ENCODE measurements at regions not wholly inside any gene's neighbourhood (a gene's known extent, or its start where the extent isn't known, plus 50 kb on each side); places are given as distances from the start of the nearest gene placed in this dataset.

DNA sequence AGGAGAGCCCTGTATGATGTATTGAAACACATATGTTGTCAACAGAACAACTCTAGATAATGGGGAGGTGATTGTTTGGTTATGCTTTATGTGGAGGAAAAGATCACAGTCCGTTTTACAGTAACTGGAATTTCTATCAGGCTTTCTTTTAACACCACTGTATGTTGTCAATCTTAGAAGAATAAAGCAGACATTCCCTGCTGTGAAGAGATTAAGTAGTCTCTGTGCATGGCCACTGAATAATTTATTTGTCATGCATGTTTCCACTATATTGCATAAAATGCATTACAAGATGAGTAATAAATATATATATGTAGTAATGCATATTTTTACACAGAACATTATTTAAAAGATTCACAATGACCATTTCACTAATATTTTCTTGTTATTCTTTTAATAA lies 440.0 kb downstream of the ANKRD7 start:
- no peaks in the 10 kb centered on the region for H3K4me1 ChIP-seq (ENCODE audit: control insufficient read depth in 4 of 4, insufficient read depth in 4 of 4, low read length in 3 of 4)
- no peak for DNase-seq (ENCODE audit: low spot score)
- no peak overlapping the region for H3K27ac ChIP-seq (ENCODE audit: low read depth in 1 of 2, low read length in 2 of 2)
- TF ChIP-seq YY1 (IDR thresholded peaks at IDR 0.05): no peak
- no peak for TF ChIP-seq JUND (IDR thresholded peaks at IDR 0.05)
- no peak for TF ChIP-seq RXRA (IDR thresholded peaks at IDR 0.05)
- TF ChIP-seq EGR1 (IDR thresholded peaks at IDR 0.05; ENCODE audit: low read depth in 2 of 2): no peak
- TF ChIP-seq FOXA1 (IDR thresholded peaks at IDR 0.05): no peak
- TF ChIP-seq NR2F2 (IDR thresholded peaks at IDR 0.05): no peak
- TF ChIP-seq RAD21 (IDR thresholded peaks at IDR 0.05): no peak
- TF ChIP-seq, protein P1, sequence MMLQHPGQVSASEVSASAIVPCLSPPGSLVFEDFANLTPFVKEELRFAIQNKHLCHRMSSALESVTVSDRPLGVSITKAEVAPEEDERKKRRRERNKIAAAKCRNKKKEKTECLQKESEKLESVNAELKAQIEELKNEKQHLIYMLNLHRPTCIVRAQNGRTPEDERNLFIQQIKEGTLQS (IDR thresholded peaks at IDR 0.05): no peak
- TF ChIP-seq, protein P2, sequence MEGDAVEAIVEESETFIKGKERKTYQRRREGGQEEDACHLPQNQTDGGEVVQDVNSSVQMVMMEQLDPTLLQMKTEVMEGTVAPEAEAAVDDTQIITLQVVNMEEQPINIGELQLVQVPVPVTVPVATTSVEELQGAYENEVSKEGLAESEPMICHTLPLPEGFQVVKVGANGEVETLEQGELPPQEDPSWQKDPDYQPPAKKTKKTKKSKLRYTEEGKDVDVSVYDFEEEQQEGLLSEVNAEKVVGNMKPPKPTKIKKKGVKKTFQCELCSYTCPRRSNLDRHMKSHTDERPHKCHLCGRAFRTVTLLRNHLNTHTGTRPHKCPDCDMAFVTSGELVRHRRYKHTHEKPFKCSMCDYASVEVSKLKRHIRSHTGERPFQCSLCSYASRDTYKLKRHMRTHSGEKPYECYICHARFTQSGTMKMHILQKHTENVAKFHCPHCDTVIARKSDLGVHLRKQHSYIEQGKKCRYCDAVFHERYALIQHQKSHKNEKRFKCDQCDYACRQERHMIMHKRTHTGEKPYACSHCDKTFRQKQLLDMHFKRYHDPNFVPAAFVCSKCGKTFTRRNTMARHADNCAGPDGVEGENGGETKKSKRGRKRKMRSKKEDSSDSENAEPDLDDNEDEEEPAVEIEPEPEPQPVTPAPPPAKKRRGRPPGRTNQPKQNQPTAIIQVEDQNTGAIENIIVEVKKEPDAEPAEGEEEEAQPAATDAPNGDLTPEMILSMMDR (IDR thresholded peaks at IDR 0.05; ENCODE audit: low read depth, low read length, missing input control): no peak
- H3K9me3 ChIP-seq (ENCODE audit: control insufficient read depth in 4 of 4, low read length in 3 of 4): no peaks in the 10 kb centered on the region
- no peaks in the 10 kb centered on the region for H3K27me3 ChIP-seq (ENCODE audit: control insufficient read depth in 4 of 4, insufficient read depth in 4 of 4, low read length in 3 of 4)
- H3K4me3 ChIP-seq (ENCODE audit: low read depth in 1 of 3, low read length in 3 of 3): no peak overlapping the region
- no peak overlapping the region for H3K9ac ChIP-seq (ENCODE audit: low read depth in 1 of 2, low read length in 2 of 2)
- 43% methylated on average over 1 of the region's 1 CpG for WGBS
- H3K36me3 ChIP-seq (ENCODE audit: control insufficient read depth in 4 of 4, insufficient read depth in 3 of 4, low read depth in 1 of 4, low read length in 3 of 4): no peaks in the 10 kb centered on the region

DNA sequence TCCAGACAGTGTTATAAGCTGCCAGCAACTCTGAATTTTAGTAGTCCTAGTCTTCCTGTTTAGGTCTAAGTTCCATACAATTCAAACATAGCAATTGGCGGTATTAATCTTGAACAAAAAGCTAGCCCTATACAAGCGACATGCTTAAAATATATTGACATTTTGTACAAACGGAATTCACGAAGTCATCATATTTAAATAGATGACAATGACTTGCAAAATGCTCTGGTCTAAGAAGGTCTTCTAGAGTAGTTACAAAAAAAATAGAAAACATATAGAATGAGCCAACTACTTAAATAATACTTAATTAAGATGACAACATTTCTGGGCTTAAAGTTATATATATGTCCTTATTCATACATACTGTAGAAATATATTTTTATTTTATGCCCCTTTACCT lies 446.6 kb downstream of the ANKRD7 start:
- Histone ChIP-seq H3K36me3 (ENCODE audit: control insufficient read depth in 4 of 4, insufficient read depth in 3 of 4, low read depth in 1 of 4, low read length in 3 of 4) (no peaks in the 10 kb centered on the region), H3K27ac (ENCODE audit: low read depth in 1 of 2, low read length in 2 of 2) (no peak overlapping the region), H3K9me3 (ENCODE audit: control insufficient read depth in 4 of 4, low read length in 3 of 4) (no peaks in the 10 kb centered on the region), H3K27me3 (ENCODE audit: control insufficient read depth in 4 of 4, insufficient read depth in 4 of 4, low read length in 3 of 4) (no peaks in the 10 kb centered on the region), H3K4me1 (ENCODE audit: control insufficient read depth in 4 of 4, insufficient read depth in 4 of 4, low read length in 3 of 4) (no peaks in the 10 kb centered on the region), H3K4me3 (ENCODE audit: low read depth in 1 of 3, low read length in 3 of 3) (no peak overlapping the region), H3K9ac (ENCODE audit: low read depth in 1 of 2, low read length in 2 of 2) (no peak overlapping the region)
- TF ChIP-seq YY1 (IDR thresholded peaks at IDR 0.05): no peak
- TF ChIP-seq RXRA (IDR thresholded peaks at IDR 0.05): no peak
- TF ChIP-seq NR2F2 (IDR thresholded peaks at IDR 0.05): no peak
- TF ChIP-seq SP1 (IDR thresholded peaks at IDR 0.05): no peak
- TF ChIP-seq FOXA1 (IDR thresholded peaks at IDR 0.05): no peak
- no peak for TF ChIP-seq HNF4A (conservative IDR thresholded peaks at IDR 0.05)
- TF ChIP-seq GABPA (IDR thresholded peaks at IDR 0.05 in 1 of 2, conservative IDR thresholded peaks at IDR 0.05 in 1 of 2): no peak
- no peak for DNase-seq (ENCODE audit: low spot score)
- 71% methylated on average over 4 of the region's 4 CpGs for WGBS

DNA sequence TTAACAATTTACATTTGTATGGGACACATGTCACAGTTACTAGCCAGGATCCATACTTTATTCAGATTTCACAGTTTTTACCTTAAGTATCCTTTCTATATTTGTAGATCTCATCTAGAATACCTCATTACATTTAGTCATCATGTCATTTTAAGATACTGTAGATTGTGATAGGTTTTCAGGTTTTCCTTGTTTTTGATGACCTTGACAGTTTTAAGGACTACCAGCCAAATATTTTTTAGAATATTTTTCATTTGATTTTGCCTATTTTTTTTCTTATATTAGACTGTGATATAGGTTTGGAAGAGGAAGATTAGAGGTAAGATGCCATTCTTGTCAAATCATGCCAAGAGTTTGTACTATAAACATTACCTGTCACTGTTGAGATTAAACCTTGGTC lies 460.3 kb downstream of the ANKRD7 start:
- no peak for TF ChIP-seq NR2F2 (IDR thresholded peaks at IDR 0.05)
- TF ChIP-seq TAF1 (conservative IDR thresholded peaks at IDR 0.05): no peak
- TF ChIP-seq, protein P3, sequence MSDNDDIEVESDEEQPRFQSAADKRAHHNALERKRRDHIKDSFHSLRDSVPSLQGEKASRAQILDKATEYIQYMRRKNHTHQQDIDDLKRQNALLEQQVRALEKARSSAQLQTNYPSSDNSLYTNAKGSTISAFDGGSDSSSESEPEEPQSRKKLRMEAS (IDR thresholded peaks at IDR 0.05): no peak
- TF ChIP-seq FOXA2 (IDR thresholded peaks at IDR 0.05): no peak
- TF ChIP-seq GABPA (IDR thresholded peaks at IDR 0.05 in 1 of 2, conservative IDR thresholded peaks at IDR 0.05 in 1 of 2): no peak
- TF ChIP-seq YY1 (IDR thresholded peaks at IDR 0.05): no peak
- H3K27ac ChIP-seq (ENCODE audit: low read depth in 1 of 2, low read length in 2 of 2): no peak overlapping the region
- no peaks in the 10 kb centered on the region for H3K9me3 ChIP-seq (ENCODE audit: control insufficient read depth in 4 of 4, low read length in 3 of 4)
- H3K9ac ChIP-seq (ENCODE audit: low read depth in 1 of 2, low read length in 2 of 2): no peak overlapping the region
- no peak for DNase-seq (ENCODE audit: low spot score)
- H3K27me3 ChIP-seq (ENCODE audit: control insufficient read depth in 4 of 4, insufficient read depth in 4 of 4, low read length in 3 of 4): no peaks in the 10 kb centered on the region
- H3K36me3 ChIP-seq (ENCODE audit: control insufficient read depth in 4 of 4, insufficient read depth in 3 of 4, low read depth in 1 of 4, low read length in 3 of 4): no peaks in the 10 kb centered on the region
- no peaks in the 10 kb centered on the region for H3K4me1 ChIP-seq (ENCODE audit: control insufficient read depth in 4 of 4, insufficient read depth in 4 of 4, low read length in 3 of 4)
- H3K4me3 ChIP-seq (ENCODE audit: low read depth in 1 of 3, low read length in 3 of 3): no peak overlapping the region

All from liver (tissue), 8 donors.